ENCODE measurements at regions not wholly inside any gene's neighbourhood (a gene's known extent, or its start where the extent isn't known, plus 50 kb on each side); places are given as distances from the start of the nearest gene placed in this dataset.

DNA sequence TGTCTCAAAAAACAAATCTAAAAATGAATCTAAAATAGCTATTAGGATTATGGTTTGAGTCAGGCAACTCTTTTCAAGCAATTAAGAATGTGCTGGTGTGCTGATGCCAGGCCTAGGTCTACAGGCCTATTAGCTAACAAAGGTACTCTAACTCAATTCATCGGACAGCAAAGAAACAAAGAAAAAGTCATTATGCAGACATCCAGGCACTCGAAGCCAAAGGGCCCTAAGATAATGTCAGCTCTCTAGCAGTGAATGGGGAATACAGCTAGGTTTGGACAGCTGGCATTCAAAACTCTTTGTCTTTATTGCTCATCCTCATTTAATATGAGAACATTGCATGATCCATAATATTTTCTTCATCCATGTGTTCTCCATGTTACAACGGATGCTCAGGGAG, 108.5 kb downstream of the TMEM114 start (continued):
- TF ChIP-seq ZNF311 (tag by site-specific recombination; IDR thresholded peaks at IDR 0.05; ENCODE audit: borderline replicate concordance) (no peak), ZNF76 (tag by site-specific recombination; IDR thresholded peaks at IDR 0.05; ENCODE audit: borderline replicate concordance, low read depth) (no peak), TRIM28 (IDR thresholded peaks at IDR 0.05; ENCODE audit: borderline replicate concordance, low read length) (no peak), HOXC10 (CRISPR knock-in tag; IDR thresholded peaks at IDR 0.05) (no peak), ZNF600 (tag by site-specific recombination; IDR thresholded peaks at IDR 0.05) (no peak), IKZF3 (tag by site-specific recombination; IDR thresholded peaks at IDR 0.05) (no peak), ZNF112 (tag by site-specific recombination; IDR thresholded peaks at IDR 0.05) (no peak), ZNF571 (tag by site-specific recombination; IDR thresholded peaks at IDR 0.05) (no peak), ZNF837 (tag by site-specific recombination; IDR thresholded peaks at IDR 0.05) (no peak), ZNF585B (tag by site-specific recombination; IDR thresholded peaks at IDR 0.05) (no peak), ZNF24 (tag by site-specific recombination; IDR thresholded peaks at IDR 0.05) (no peak), ZNF366 (tag by site-specific recombination; conservative IDR thresholded peaks at IDR 0.05) (no peak)
- TF ChIP-seq, protein P1, sequence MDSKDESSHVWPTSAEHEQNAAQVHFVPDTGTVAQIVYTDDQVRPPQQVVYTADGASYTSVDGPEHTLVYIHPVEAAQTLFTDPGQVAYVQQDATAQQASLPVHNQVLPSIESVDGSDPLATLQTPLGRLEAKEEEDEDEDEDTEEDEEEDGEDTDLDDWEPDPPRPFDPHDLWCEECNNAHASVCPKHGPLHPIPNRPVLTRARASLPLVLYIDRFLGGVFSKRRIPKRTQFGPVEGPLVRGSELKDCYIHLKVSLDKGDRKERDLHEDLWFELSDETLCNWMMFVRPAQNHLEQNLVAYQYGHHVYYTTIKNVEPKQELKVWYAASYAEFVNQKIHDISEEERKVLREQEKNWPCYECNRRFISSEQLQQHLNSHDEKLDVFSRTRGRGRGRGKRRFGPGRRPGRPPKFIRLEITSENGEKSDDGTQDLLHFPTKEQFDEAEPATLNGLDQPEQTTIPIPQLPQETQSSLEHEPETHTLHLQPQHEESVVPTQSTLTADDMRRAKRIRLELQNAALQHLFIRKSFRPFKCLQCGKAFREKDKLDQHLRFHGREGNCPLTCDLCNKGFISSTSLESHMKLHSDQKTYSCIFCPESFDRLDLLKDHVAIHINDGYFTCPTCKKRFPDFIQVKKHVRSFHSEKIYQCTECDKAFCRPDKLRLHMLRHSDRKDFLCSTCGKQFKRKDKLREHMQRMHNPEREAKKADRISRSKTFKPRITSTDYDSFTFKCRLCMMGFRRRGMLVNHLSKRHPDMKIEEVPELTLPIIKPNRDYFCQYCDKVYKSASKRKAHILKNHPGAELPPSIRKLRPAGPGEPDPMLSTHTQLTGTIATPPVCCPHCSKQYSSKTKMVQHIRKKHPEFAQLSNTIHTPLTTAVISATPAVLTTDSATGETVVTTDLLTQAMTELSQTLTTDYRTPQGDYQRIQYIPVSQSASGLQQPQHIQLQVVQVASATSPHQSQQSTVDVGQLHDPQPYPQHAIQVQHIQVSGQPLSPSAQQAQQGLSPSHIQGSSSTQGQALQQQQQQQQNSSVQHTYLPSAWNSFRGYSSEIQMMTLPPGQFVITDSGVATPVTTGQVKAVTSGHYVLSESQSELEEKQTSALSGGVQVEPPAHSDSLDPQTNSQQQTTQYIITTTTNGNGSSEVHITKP (tag by site-specific recombination; IDR thresholded peaks at IDR 0.05), result no peak
- TF ChIP-seq, protein P2, sequence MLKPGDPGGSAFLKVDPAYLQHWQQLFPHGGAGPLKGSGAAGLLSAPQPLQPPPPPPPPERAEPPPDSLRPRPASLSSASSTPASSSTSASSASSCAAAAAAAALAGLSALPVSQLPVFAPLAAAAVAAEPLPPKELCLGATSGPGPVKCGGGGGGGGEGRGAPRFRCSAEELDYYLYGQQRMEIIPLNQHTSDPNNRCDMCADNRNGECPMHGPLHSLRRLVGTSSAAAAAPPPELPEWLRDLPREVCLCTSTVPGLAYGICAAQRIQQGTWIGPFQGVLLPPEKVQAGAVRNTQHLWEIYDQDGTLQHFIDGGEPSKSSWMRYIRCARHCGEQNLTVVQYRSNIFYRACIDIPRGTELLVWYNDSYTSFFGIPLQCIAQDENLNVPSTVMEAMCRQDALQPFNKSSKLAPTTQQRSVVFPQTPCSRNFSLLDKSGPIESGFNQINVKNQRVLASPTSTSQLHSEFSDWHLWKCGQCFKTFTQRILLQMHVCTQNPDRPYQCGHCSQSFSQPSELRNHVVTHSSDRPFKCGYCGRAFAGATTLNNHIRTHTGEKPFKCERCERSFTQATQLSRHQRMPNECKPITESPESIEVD (tag by site-specific recombination; IDR thresholded peaks at IDR 0.05), result no peak

DNA sequence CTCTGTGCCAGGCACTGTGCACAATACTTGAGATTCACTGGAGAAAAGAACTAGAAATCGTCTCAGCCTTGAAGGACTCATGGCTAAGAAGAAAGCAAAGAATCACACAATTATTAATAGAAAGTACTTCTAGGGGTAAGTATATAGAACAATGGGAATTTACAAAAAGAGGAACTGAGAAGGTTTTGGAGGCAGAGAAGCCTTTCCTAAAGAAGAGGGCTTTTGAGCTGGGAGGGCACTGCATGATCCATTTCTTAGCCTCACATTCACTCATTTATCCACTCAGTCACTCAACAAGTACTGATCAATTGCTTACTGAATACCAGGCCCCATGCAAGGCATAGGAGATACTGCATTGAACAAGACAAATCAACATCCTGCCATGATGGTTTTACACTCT, 113.5 kb downstream of the TMEM114 start:
- H3K4me1 ChIP-seq (ENCODE audit: control insufficient read depth, insufficient read depth, low read length), result no peaks in the 10 kb centered on the region
- H3K36me3 ChIP-seq (ENCODE audit: control insufficient read depth in 2 of 2, insufficient read depth in 1 of 2, low read length in 2 of 2), result no peaks in the 10 kb centered on the region
- H3K9me3 ChIP-seq (ENCODE audit: control insufficient read depth, insufficient read depth, low read depth, low read length), result no peaks in the 10 kb centered on the region
- H3K27ac ChIP-seq (ENCODE audit: extremely low read depth, low read depth, low read length), result no peak overlapping the region
- no peak for TF ChIP-seq ZFP69B (tag by site-specific recombination; IDR thresholded peaks at IDR 0.05)
- TF ChIP-seq, protein P3, sequence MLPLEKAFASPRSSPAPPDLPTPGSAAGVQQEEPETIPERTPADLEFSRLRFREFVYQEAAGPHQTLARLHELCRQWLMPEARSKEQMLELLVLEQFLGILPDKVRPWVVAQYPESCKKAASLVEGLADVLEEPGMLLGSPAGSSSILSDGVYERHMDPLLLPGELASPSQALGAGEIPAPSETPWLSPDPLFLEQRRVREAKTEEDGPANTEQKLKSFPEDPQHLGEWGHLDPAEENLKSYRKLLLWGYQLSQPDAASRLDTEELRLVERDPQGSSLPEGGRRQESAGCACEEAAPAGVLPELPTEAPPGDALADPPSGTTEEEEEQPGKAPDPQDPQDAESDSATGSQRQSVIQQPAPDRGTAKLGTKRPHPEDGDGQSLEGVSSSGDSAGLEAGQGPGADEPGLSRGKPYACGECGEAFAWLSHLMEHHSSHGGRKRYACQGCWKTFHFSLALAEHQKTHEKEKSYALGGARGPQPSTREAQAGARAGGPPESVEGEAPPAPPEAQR (tag by site-specific recombination; IDR thresholded peaks at IDR 0.05), result no peak
- TF ChIP-seq, protein P4, sequence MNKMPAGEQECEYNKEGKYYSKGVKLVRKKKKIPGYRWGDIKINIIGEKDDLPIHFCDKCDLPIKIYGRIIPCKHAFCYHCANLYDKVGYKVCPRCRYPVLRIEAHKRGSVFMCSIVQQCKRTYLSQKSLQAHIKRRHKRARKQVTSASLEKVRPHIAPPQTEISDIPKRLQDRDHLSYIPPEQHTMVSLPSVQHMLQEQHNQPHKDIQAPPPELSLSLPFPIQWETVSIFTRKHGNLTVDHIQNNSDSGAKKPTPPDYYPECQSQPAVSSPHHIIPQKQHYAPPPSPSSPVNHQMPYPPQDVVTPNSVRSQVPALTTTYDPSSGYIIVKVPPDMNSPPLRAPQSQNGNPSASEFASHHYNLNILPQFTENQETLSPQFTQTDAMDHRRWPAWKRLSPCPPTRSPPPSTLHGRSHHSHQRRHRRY (tag by site-specific recombination; IDR thresholded peaks at IDR 0.05), result no peak
- TF ChIP-seq ZBTB48 (tag by site-specific recombination; IDR thresholded peaks at IDR 0.05), result no peak
- TF ChIP-seq ZNF23 (tag by site-specific recombination; IDR thresholded peaks at IDR 0.05; ENCODE audit: borderline replicate concordance), result no peak
- TF ChIP-seq ZNF416 (tag by site-specific recombination; IDR thresholded peaks at IDR 0.05), result no peak
- TF ChIP-seq ZNF626 (tag by site-specific recombination; IDR thresholded peaks at IDR 0.05), result no peak
- TF ChIP-seq ZNF621 (tag by site-specific recombination; IDR thresholded peaks at IDR 0.05), result no peak
- no peak overlapping the region for H3K4me3 ChIP-seq (ENCODE audit: low read depth, low read length)
- ChIA-PET CTCF (no interaction called here), POLR2A (no interaction called here)
